ENCODE measurements at regions not wholly inside any gene's neighbourhood (a gene's known extent, or its start where the extent isn't known, plus 50 kb on each side); places are given as distances from the start of the nearest gene placed in this dataset.

GRCh38 chr5:158142156-158142555, 283.2 kb upstream of the CLINT1 start:
- BruUV-seq (replicated peaks), result no TSS peak
- intact Hi-C loops (cut with micrococcal nuclease; ENCODE audit: unreplicated experiment), result no loop called here
- H3K27ac ChIP-seq (ENCODE audit: extremely low read length, insufficient read depth, low read length), result no peak overlapping the region
- WGBS (ENCODE audit: low lambda C conversion rate), result 51% methylated on average over 3 of the region's 3 CpGs
- H3K9ac ChIP-seq (ENCODE audit: insufficient read depth, low read depth, low read length), result no peak overlapping the region
- in situ Hi-C loops (cut with HindIII; ENCODE audit: extremely low pct_ligation_motif_present, low pct_unique_long_range_greater_than_20kb), result no loop called here
- FAIRE-seq (no peak), ATAC-seq (no peak), DNase-seq (ENCODE audit: low spot score) (no peak)
- H3K36me3 ChIP-seq (replicated peaks in 1 of 2; ENCODE audit: control insufficient read depth in 1 of 2, insufficient read depth in 2 of 2, low read length in 2 of 2), result no peaks in the 10 kb centered on the region
- no peaks in the 10 kb centered on the region for H3K27me3 ChIP-seq (ENCODE audit: control insufficient read depth in 1 of 2, insufficient read depth in 2 of 2, low read length in 2 of 2)
- no peaks in the 10 kb centered on the region for H3K9me3 ChIP-seq (ENCODE audit: low read length)
- ChIA-PET CTCF (ENCODE audit: low intra/inter-chr PET ratio, low total read pairs) (no interaction called here), POLR2A (no interaction called here)
- no peak overlapping the region for H2AFZ ChIP-seq (ENCODE audit: low read length)
- no peak overlapping the region for H3K4me3 ChIP-seq (replicated peaks in 1 of 3; ENCODE audit: insufficient read depth in 1 of 3, low read depth in 2 of 3, low read length in 3 of 3)
- no peaks in the 10 kb centered on the region for H3K4me1 ChIP-seq (ENCODE audit: insufficient read depth, low read length)
- H4K20me1 ChIP-seq (ENCODE audit: insufficient read depth, low read length), result no peaks in the 10 kb centered on the region
- H3K79me2 ChIP-seq (ENCODE audit: insufficient read depth, low read length), result no peaks in the 10 kb centered on the region
- TF ChIP-seq SIX1 (CRISPR knock-in tag; IDR thresholded peaks at IDR 0.05; ENCODE audit: borderline replicate concordance), result no peak
- no peak for TF ChIP-seq RERE (CRISPR knock-in tag; IDR thresholded peaks at IDR 0.05; ENCODE audit: low read depth)
- TF ChIP-seq ZNF563 (CRISPR knock-in tag; IDR thresholded peaks at IDR 0.05), result no peak
- no peak for TF ChIP-seq POLR2AphosphoS2 (IDR thresholded peaks at IDR 0.05; ENCODE audit: low read depth, low read length)
- no peak for TF ChIP-seq ZBTB34 (CRISPR knock-in tag; IDR thresholded peaks at IDR 0.05)
- no peak overlapping the region for H3K4me2 ChIP-seq (ENCODE audit: low read depth, low read length)
